ENCODE measurements at regions not wholly inside any gene's neighbourhood (a gene's known extent, or its start where the extent isn't known, plus 50 kb on each side); places are given as distances from the start of the nearest gene placed in this dataset.
"Not testable (repeated sequence)": the region's sequence is repeated elsewhere in the genome, so short reads cannot be mapped to it uniquely, and the experiment has no call there.

GRCh38 chr5:2163060-2163856 lies 280.5 kb upstream of the IRX4 start:
- DNase-seq (ENCODE audit: low spot score): no peak
- intact Hi-C loops (cut with DNase I): no loop called here

- intact Hi-C loops (cut with DNase I): no loop called here
- DNase-seq (ENCODE audit: low spot score): no peak
Measured at GRCh38 chr5:2160811-2161210, 278.1 kb upstream of the IRX4 start.

GRCh38 chr5:2158767-2159166 lies 276.0 kb upstream of the IRX4 start:
- no peak for DNase-seq (ENCODE audit: low spot score)
- intact Hi-C loops (cut with DNase I): no loop called here

DNA sequence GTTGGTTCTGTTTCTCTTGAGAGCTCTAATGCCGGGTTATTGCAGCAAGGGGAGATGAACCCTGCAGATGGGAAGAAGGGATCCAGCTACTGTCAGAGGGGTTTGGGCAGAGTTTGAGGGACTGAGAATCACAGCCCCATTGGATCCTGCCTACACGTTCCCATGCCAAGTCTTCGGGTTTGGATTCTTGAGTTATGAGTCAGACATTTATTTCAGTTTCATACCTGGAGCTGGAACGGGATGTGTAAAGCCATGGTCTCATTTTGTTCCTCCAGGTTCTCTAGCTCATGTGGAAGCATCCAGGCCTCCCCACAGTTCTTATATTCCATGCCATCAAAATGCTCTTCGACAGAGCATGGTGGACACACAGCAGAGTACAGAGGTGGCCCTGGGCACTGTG lies 275.4 kb upstream of the IRX4 start:
- no peak for DNase-seq (ENCODE audit: low spot score)
- intact Hi-C loops (cut with DNase I): no loop called here

DNA sequence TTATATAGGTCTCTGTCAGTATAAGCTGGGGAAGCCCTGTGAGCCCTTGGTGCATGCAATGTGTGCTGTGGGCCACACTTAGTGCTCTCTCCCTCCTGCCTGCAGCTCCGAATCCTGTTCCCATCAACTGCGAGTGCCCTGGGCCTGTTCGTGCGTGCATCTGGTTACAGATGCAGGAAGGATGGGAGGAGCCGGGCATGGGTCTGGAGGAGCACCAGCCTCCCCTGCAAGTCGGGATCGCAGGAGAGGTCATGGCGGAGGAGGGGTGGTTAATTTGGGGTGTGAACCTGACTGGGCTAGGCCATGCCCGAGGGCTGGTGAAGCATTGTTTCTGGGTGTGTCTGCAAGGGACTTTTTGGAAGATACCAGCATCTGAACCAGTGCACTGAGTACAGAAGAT lies 274.6 kb upstream of the IRX4 start:
- no peak for DNase-seq (ENCODE audit: low spot score)
- intact Hi-C loops (cut with DNase I): no loop called here

DNA sequence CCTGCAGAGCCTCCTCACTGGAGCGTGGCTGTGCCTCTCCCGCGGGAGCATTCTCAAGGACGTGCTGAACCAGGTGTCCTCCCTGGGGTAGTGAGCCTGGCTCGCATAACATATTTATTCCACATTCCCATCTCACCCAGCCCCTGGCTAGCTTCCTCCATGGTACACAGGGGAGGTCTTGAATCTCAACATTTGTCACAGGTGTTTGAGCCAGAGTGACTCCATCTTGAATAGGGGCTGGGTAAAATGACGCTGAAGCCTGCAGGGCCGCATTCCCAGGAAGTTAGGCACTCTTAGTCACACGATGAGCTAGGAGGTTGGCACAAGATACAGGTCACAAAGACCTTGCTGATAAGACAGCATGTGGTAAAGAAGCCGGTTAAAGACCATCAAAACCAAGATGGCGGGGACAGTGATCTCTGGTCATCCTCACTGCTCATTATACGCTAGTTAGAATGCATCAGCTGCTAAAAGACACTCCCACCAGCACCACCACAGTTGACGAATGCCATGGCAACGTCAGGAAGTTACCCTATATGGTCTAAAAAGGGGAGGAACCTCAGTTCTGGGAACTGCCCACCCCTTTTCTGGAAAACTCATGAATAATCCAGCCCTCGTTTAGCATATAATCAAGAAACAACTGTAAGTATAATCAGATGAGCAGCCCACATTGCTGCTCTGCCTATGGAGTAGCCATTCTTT lies 273.8 kb upstream of the IRX4 start:
- DNase-seq (ENCODE audit: low spot score): peak; percentile 74
- intact Hi-C loops (cut with DNase I): no loop called here

DNA sequence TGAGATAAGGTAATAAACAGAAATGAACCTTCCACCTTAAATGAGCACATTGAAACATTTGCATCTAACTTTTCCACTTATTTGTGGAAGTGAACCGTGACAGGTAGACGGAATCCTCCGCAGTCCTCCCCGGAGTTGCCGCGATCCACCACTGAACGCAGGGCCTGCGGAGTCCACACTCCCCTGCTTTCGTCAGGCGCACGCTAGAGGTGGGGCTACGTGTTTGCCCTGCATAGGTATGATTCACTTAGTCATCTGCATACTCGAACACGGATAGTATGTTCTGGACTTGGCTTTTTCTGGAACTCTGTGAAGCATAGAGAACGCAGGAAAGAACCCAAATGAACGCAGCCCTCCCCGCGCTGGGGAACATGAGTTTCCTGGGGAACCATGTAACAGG lies 272.8 kb upstream of the IRX4 start:
- no peak for DNase-seq (ENCODE audit: low spot score)
- intact Hi-C loops (cut with DNase I): no loop called here

DNA sequence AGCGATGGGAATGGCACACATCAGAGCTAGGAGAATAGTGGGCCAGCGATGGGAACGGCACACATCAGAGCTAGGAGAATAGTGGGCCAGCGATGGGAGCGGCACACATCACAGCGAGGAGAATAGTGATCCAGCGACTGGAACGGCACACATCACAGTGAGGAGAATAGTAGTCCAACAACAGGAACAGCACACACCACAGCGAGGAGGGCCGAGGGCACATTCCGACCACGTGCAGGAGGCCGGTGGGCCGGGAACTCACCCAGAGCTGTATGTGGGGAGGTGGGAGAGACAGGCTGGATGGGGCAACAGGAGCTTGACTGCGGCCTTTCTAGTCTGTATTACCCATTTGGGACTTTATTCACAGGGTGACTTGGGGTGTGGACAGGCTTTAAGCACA lies 271.1 kb upstream of the IRX4 start:
- peak; percentile 68 for DNase-seq (ENCODE audit: low spot score)
- intact Hi-C loops (cut with DNase I): loop anchor here (5.0 kb wide), 2 partner anchors 177 to 392 kb away; no protein-coding TSS in a partner anchor

- intact Hi-C loops (cut with DNase I): loop anchor here (5.0 kb wide), 2 partner anchors 176 to 391 kb away; no protein-coding TSS in a partner anchor
- no peak for DNase-seq (ENCODE audit: low spot score)
Measured at GRCh38 chr5:2153350-2153749, 270.6 kb upstream of the IRX4 start.

- intact Hi-C loops (cut with DNase I): loop anchor here (5.0 kb wide), 2 partner anchors 174 to 389 kb away; no protein-coding TSS in a partner anchor
Measured at GRCh38 chr5:2151301-2151888, 268.7 kb upstream of the IRX4 start.

GRCh38 chr5:2149195-2149539 lies 266.4 kb upstream of the IRX4 start:
- intact Hi-C loops (cut with DNase I): no loop called here

More at GRCh38 chr5:2151301-2151888, 268.7 kb upstream of the IRX4 start:
- not testable (repeated sequence) for DNase-seq (ENCODE audit: low spot score)

DNA sequence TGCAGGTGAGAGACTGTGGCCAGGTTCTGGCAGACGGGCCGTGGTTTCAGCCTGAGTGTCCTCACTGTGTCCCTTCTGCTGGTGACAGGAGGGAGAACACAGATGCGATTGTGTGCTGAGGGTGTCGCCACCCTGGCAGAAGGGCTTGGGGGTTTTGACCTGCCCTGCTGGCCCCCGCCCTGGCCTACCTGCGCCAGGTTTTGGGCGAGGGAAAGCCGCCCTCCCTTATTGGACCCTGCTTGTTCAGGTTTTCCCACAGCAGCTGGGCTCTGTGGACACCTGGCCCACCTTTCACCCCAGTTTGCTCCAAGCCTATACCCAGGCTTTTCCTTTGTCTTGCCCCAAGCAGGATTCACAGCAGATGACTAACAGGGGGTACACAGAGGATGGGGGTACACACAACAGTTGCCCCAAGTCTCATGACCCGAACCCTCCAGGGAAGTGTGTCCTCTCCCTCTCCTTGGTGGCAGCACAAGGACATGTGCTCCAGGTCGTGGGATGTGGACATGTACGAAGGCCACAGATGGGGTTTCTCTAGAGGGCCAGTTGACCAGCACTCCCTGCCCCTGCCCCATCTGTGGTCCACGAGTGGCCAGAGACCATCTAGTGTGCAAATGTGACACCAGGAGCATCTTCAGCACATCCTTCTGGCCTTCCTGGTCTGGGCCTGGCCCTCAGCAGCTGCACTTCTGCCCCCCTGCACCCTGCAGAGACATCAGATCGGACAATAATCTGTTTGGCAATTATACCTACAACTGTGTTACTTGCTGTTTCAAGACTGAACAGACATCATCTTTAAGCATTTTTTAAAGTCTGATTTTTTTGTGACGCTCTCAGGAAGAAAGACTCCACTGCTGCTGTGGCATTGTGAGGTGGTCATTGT lies 265.8 kb upstream of the IRX4 start:
- DNase-seq (ENCODE audit: low spot score): peak; percentile 71
- intact Hi-C loops (cut with DNase I): no loop called here

More at GRCh38 chr5:2149195-2149539, 266.4 kb upstream of the IRX4 start:
- no peak for DNase-seq (ENCODE audit: low spot score)

DNA sequence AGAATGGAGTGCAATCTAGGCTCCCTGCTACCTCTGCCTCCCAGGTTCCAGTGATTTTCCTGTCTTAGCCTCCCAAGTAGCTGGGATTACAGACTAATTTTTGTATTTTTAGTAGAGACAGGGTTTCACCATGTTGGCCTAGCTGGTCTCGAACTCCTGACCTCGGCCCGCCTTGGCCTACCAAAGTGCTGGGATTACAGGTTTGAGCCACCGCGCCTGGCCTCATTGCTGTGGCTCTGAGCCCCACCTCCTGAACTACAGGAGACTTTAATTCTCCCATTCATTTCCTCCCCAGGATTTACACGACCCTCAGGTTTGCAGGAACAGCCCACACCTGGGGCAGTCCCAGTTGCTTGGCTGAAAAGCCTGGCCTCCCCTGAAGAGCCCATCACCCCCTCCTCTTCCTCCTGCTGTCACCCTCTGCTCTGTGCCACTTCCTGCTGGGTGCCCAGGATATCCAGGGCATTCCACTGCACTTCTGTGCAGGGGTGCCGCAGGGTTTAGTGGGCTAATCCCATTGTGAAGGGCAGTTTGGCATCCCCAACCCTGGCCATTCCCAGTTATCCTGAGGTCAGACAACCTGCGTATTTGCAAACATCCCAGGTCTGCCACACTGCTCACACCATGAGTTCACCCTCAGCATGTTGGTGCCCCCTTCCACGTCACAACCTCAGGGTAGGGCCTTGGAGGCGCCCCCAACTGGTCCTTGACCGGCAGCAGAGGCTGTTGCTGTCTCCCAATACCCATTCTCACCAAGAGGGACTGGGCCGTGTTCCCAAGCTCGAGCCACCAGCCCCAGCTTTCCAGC lies 265.0 kb upstream of the IRX4 start:
- no peak for DNase-seq (ENCODE audit: low spot score)
- intact Hi-C loops (cut with DNase I): no loop called here

- peak; percentile 51 for DNase-seq (ENCODE audit: low spot score)
- intact Hi-C loops (cut with DNase I): no loop called here
Measured at GRCh38 chr5:2143646-2144353, 261.1 kb upstream of the IRX4 start.

DNA sequence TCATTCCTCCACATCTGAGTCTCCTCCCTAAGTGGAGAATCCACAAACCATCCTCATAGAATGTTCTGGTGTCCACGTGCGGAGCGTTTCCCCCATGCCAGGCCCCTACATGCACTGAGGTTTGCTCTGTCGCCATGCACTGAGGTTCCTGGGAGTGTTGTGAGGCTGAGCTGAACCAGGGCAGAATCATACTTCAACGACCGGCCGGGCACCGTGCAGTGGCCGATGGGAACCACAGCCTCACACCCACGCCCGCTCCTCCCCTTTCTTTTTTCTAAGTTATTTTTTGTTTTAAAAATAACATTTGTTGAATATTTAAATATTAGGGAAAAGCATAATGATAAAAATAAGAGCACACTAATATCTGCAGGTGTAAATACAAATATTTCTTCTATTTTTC lies 260.4 kb upstream of the IRX4 start:
- intact Hi-C loops (cut with DNase I): no loop called here
- DNase-seq (ENCODE audit: low spot score): peak; percentile 39

GRCh38 chr5:2142456-2142954 lies 259.8 kb upstream of the IRX4 start:
- intact Hi-C loops (cut with DNase I): no loop called here
- DNase-seq (ENCODE audit: low spot score): peak; percentile 46

DNA sequence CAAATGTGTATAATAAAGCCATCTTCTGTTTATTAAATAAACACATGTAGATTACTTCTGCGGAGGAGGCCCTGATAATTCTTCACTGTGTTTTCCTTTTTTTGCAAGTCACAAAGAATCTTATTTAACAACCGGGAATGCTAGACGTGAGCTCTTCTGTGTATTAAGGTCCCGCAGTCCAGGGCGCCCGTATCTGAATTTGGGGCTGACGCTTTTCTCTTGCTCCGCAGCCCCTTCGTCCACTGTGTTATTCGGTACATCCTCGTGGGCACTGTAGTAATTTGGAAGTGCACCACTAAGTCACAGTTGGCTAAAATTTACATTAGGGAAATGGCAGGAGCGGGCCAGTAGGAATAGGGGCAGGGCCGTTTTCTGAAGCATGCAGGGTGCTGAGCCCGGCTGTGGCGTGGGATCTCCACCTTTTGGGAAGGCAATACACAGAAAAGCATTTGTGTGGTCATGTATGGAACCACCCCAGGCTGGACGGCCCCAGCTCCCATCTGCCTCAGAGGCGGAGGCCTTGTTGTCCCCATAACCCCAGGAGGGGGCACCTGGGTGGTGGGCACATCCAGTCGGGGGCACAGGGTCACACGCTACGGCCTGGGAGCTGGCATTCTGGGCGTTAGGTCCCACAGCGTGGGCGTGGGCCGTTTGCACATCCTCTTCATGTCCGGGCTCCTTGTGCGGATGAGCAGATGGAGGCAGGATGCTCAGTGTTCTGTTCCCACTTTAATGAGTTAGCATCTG lies 258.7 kb upstream of the IRX4 start:
- peak; percentile 74 for DNase-seq (ENCODE audit: low spot score)
- intact Hi-C loops (cut with DNase I): no loop called here

All from cardiac septum (tissue), 1 donor.